IgD-negative memory B cell (primary cell): ENCODE measurements at regions not wholly inside any gene's neighbourhood (a gene's known extent, or its start where the extent isn't known, plus 50 kb on each side); places are given as distances from the start of the nearest gene placed in this dataset.

Experiments
- H3K27ac Mint-ChIP-seq, 3 donors: one replicate each; pipeline ENCODE4 v1.8.0; 2020 to 2022; ENCODE audit warnings: mild to moderate bottlenecking in 3 of 3, mixed read lengths in 3 of 3, moderate library complexity in 1 of 3
- H3K27me3 Mint-ChIP-seq: one replicate; pipeline ENCODE4 v1.8.0; 2021; ENCODE audit warnings: mixed read lengths
- H3K36me3 Mint-ChIP-seq: one replicate; pipeline ENCODE4 v1.8.0; 2020; ENCODE audit warnings: mild to moderate bottlenecking, mixed read lengths
- H3K4me1 Mint-ChIP-seq, 3 donors: one replicate each; pipeline ENCODE4 v1.8.0; 2020 to 2022; ENCODE audit warnings: mixed read lengths in 3 of 3, mild to moderate bottlenecking in 1 of 3
- H3K4me3 Mint-ChIP-seq, 4 donors: one replicate each; pipeline ENCODE4 v1.8.0; 2020 to 2022; ENCODE audit warnings: mild to moderate bottlenecking in 4 of 4, mixed read lengths in 4 of 4, moderate library complexity in 3 of 4
- H3K9me3 Mint-ChIP-seq, 3 donors: one replicate each; pipeline ENCODE4 v1.8.0; 2020 to 2021; ENCODE audit warnings: mixed read lengths in 3 of 3, mild to moderate bottlenecking in 1 of 3

- Mint-ChIP-seq H3K27ac (no peak overlapping the region), H3K36me3 (no peaks in the 10 kb centered on the region), H3K4me1 (no peaks in the 10 kb centered on the region), H3K9me3 (peaks cover 0 to 5% (median 0%) of the 10 kb centered on the region in 3 donors), H3K4me3 (no peak overlapping the region), H3K27me3 (no peaks in the 10 kb centered on the region)
Observed at GRCh38 chr11:26777372-26777808, 55.5 kb upstream of the SLC5A12 start.

GRCh38 chr11:26778000-26778757 is 56.3 kb upstream of the SLC5A12 start:
- peaks cover 0 to 5% (median 0%) of the 10 kb centered on the region in 3 donors for H3K9me3 Mint-ChIP-seq
- H3K4me1 Mint-ChIP-seq: no peaks in the 10 kb centered on the region
- H3K4me3 Mint-ChIP-seq: no peak overlapping the region
- H3K36me3 Mint-ChIP-seq: no peaks in the 10 kb centered on the region
- no peaks in the 10 kb centered on the region for H3K27me3 Mint-ChIP-seq
- no peak overlapping the region for H3K27ac Mint-ChIP-seq

- Mint-ChIP-seq H3K9me3 (peaks cover 0 to 12% (median 4%) of the 10 kb centered on the region in 3 donors), H3K36me3 (no peaks in the 10 kb centered on the region), H3K27ac (no peak overlapping the region), H3K4me3 (no peak overlapping the region), H3K27me3 (no peaks in the 10 kb centered on the region), H3K4me1 (no peaks in the 10 kb centered on the region)
Observed at GRCh38 chr11:26779074-26779865, 57.4 kb upstream of the SLC5A12 start.

- no peaks in the 10 kb centered on the region for H3K4me1 Mint-ChIP-seq
- no peak overlapping the region for H3K4me3 Mint-ChIP-seq
Observed at GRCh38 chr11:26780376-26781085, 58.7 kb upstream of the SLC5A12 start.

GRCh38 chr11:26782220-26782965 is 60.5 kb upstream of the SLC5A12 start:
- H3K36me3 Mint-ChIP-seq: peaks cover 3% of the 10 kb centered on the region
- H3K27me3 Mint-ChIP-seq: no peaks in the 10 kb centered on the region
- H3K9me3 Mint-ChIP-seq: peaks cover 0 to 16% (median 15%) of the 10 kb centered on the region in 3 donors
- no peaks in the 10 kb centered on the region for H3K4me1 Mint-ChIP-seq
- no peak overlapping the region for H3K4me3 Mint-ChIP-seq
- H3K27ac Mint-ChIP-seq: no peak overlapping the region

More at GRCh38 chr11:26780376-26781085, 58.7 kb upstream of the SLC5A12 start:
- Mint-ChIP-seq H3K36me3 (peaks cover 3% of the 10 kb centered on the region), H3K27me3 (no peaks in the 10 kb centered on the region), H3K27ac (no peak overlapping the region), H3K9me3 (peaks cover 0 to 13% (median 10%) of the 10 kb centered on the region in 3 donors)

GRCh38 chr11:26783997-26784396 is 62.1 kb upstream of the SLC5A12 start:
- Mint-ChIP-seq H3K27ac (no peak overlapping the region), H3K27me3 (no peaks in the 10 kb centered on the region), H3K4me1 (no peaks in the 10 kb centered on the region), H3K36me3 (peaks cover 3% of the 10 kb centered on the region), H3K9me3 (peaks cover 0 to 16% (median 15%) of the 10 kb centered on the region in 3 donors), H3K4me3 (no peak overlapping the region)

- H3K36me3 Mint-ChIP-seq: no peaks in the 10 kb centered on the region
- H3K4me3 Mint-ChIP-seq: no peak overlapping the region
- H3K9me3 Mint-ChIP-seq: peaks cover 0 to 10% (median 2%) of the 10 kb centered on the region in 3 donors
- H3K4me1 Mint-ChIP-seq: no peaks in the 10 kb centered on the region
- no peak overlapping the region for H3K27ac Mint-ChIP-seq
- H3K27me3 Mint-ChIP-seq: no peaks in the 10 kb centered on the region
Observed at GRCh38 chr11:26790738-26791137, 68.9 kb upstream of the SLC5A12 start.

- Mint-ChIP-seq H3K27ac (no peak overlapping the region), H3K4me1 (no peaks in the 10 kb centered on the region), H3K9me3 (peaks cover 0 to 6% (median 0%) of the 10 kb centered on the region in 3 donors), H3K36me3 (no peaks in the 10 kb centered on the region), H3K4me3 (no peak overlapping the region), H3K27me3 (no peaks in the 10 kb centered on the region)
Observed at GRCh38 chr11:26792941-26793340, 71.1 kb upstream of the SLC5A12 start.

GRCh38 chr11:26793487-26793886 is 71.6 kb upstream of the SLC5A12 start:
- Mint-ChIP-seq H3K9me3 (peaks cover 0 to 6% (median 0%) of the 10 kb centered on the region in 3 donors), H3K27ac (no peak overlapping the region), H3K36me3 (no peaks in the 10 kb centered on the region), H3K4me1 (no peaks in the 10 kb centered on the region), H3K27me3 (no peaks in the 10 kb centered on the region), H3K4me3 (no peak overlapping the region)

- H3K27ac Mint-ChIP-seq: no peak overlapping the region
- H3K36me3 Mint-ChIP-seq: no peaks in the 10 kb centered on the region
- no peaks in the 10 kb centered on the region for H3K27me3 Mint-ChIP-seq
- H3K4me1 Mint-ChIP-seq: no peaks in the 10 kb centered on the region
- no peak overlapping the region for H3K4me3 Mint-ChIP-seq
- peaks cover 0 to 5% (median 0%) of the 10 kb centered on the region in 3 donors for H3K9me3 Mint-ChIP-seq
Observed at GRCh38 chr11:26801601-26802000, 79.7 kb upstream of the SLC5A12 start.

- Mint-ChIP-seq H3K4me1 (no peaks in the 10 kb centered on the region), H3K36me3 (peaks cover 1% of the 10 kb centered on the region), H3K27ac (no peak overlapping the region), H3K4me3 (no peak overlapping the region), H3K9me3 (peaks cover 0 to 5% (median 0%) of the 10 kb centered on the region in 3 donors), H3K27me3 (no peaks in the 10 kb centered on the region)
Observed at GRCh38 chr11:26805001-26805400, 83.1 kb upstream of the SLC5A12 start.

GRCh38 chr11:26806219-26806618 is 84.4 kb upstream of the SLC5A12 start:
- no peak overlapping the region for H3K4me3 Mint-ChIP-seq
- H3K4me1 Mint-ChIP-seq: no peaks in the 10 kb centered on the region
- H3K36me3 Mint-ChIP-seq: peaks cover 1% of the 10 kb centered on the region
- no peaks in the 10 kb centered on the region for H3K27me3 Mint-ChIP-seq
- no peak overlapping the region for H3K27ac Mint-ChIP-seq
- peaks cover 0 to 5% (median 0%) of the 10 kb centered on the region in 3 donors for H3K9me3 Mint-ChIP-seq

- Mint-ChIP-seq H3K4me3 (no peak overlapping the region), H3K4me1 (peaks cover 0 to 1% (median 0%) of the 10 kb centered on the region in 3 donors), H3K9me3 (peaks cover 13 to 21% (median 19%) of the 10 kb centered on the region in 3 donors), H3K36me3 (no peaks in the 10 kb centered on the region), H3K27ac (no peak overlapping the region), H3K27me3 (no peaks in the 10 kb centered on the region)
Observed at GRCh38 chr11:26820739-26821138, 98.9 kb upstream of the SLC5A12 start.

GRCh38 chr11:26823963-26824362 is 102.1 kb upstream of the SLC5A12 start:
- H3K4me3 Mint-ChIP-seq: no peak overlapping the region
- H3K4me1 Mint-ChIP-seq: no peaks in the 10 kb centered on the region
- no peaks in the 10 kb centered on the region for H3K27me3 Mint-ChIP-seq
- no peaks in the 10 kb centered on the region for H3K36me3 Mint-ChIP-seq
- H3K27ac Mint-ChIP-seq: no peak overlapping the region
- H3K9me3 Mint-ChIP-seq: peaks cover 11 to 25% (median 15%) of the 10 kb centered on the region in 3 donors
